Vagina (tissue), 2 donors: ENCODE measurements at regions not wholly inside any gene's neighbourhood (a gene's known extent, or its start where the extent isn't known, plus 50 kb on each side); places are given as distances from the start of the nearest gene placed in this dataset.
"Not testable (repeated sequence)": the region's sequence is repeated elsewhere in the genome, so short reads cannot be mapped to it uniquely, and the experiment has no call there.

Experiments used
- DNase-seq, 2 donors: peaks; one replicate each; pipeline ENCODE4 v3.0.0-alpha.2; 2017; ENCODE audit errors: extremely low spot score in 2 of 2
- H3K27ac ChIP-seq: fragments of 200-600 bp; sonication (generic); one replicate; pipeline ENCODE4 v1.5.1; 2019
- H3K27me3 ChIP-seq: fragments of 200-600 bp; sonication (generic); one replicate; pipeline ENCODE4 v1.5.1; 2019
- H3K36me3 ChIP-seq, 2 donors: fragments of 200-600 bp; sonication (generic); one replicate each; pipeline ENCODE4 v1.5.1; 2017 to 2019
- H3K4me1 ChIP-seq: fragments of 200-600 bp; sonication (generic); one replicate; pipeline ENCODE4 v1.5.1; 2019
- H3K4me3 ChIP-seq, 2 donors: fragments of 200-600 bp; sonication (generic); 1 replicate in 1 of 2; 2 replicates in 1 of 2; pipeline ENCODE4 v1.5.1; 2016 to 2019
- H3K9me3 ChIP-seq: fragments of 200-600 bp; sonication (generic); one replicate; pipeline ENCODE4 v1.5.1; 2019
- CTCF ChIP-seq, 3 experiments: fragments of 450-650 bp in 2 of 3; fragments of 200-600 bp in 1 of 3; sonication (generic) in 1 of 3; IDR thresholded peaks; one replicate each; pipeline ENCODE4 v1.5.1; 2017 to 2019; ENCODE audit warnings: antibody characterized with exemption in 3 of 3, mild to moderate bottlenecking in 2 of 3, moderate library complexity in 2 of 3
- POLR2A ChIP-seq, 2 donors: fragments of 450-650 bp; IDR thresholded peaks; one replicate each; pipeline ENCODE4 v1.6.1; 2017; ENCODE audit warnings: antibody characterized with exemption in 2 of 2, mild to moderate bottlenecking in 2 of 2, moderate library complexity in 2 of 2
- POLR2AphosphoS5 ChIP-seq, 2 donors: sonication (generic); formaldehyde crosslinking; IDR thresholded peaks; one replicate each; pipeline ENCODE4 v1.9.0; 2017; ENCODE audit warnings: antibody characterized with exemption in 2 of 2, mild to moderate bottlenecking in 2 of 2, low read depth in 1 of 2; ENCODE audit not compliant: insufficient read depth in 1 of 2
- intact Hi-C: fragments of 100-400 bp; cut with DNase I; formaldehyde crosslinking; loops from one replicate; pipeline ENCODE4 v1.15.1; 2023

GRCh38 chr3:163364717-163365116 is 1713.6 kb downstream of the SI start:
- no peaks in the 10 kb centered on the region for H3K36me3 ChIP-seq
- no peak overlapping the region for H3K27ac ChIP-seq
- no peak for TF ChIP-seq POLR2A (IDR thresholded peaks at IDR 0.05)
- no peak for TF ChIP-seq POLR2AphosphoS5 (IDR thresholded peaks at IDR 0.05; ENCODE audit: insufficient read depth in 1 of 2, low read depth in 1 of 2)
- no peak for TF ChIP-seq CTCF (IDR thresholded peaks at IDR 0.05)
- DNase-seq = no peak
- no peak overlapping the region for H3K4me3 ChIP-seq
- intact Hi-C loops = no loop called here
- no peaks in the 10 kb centered on the region for H3K9me3 ChIP-seq
- no peaks in the 10 kb centered on the region for H3K4me1 ChIP-seq
- H3K27me3 ChIP-seq = no peaks in the 10 kb centered on the region

GRCh38 chr3:163362151-163362550 is 1716.1 kb downstream of the SI start:
- Histone ChIP-seq H3K36me3 (no peaks in the 10 kb centered on the region), H3K9me3 (no peaks in the 10 kb centered on the region), H3K4me3 (no peak overlapping the region), H3K27me3 (no peaks in the 10 kb centered on the region), H3K4me1 (no peaks in the 10 kb centered on the region), H3K27ac (no peak overlapping the region)
- intact Hi-C loops = no loop called here
- TF ChIP-seq POLR2AphosphoS5 (IDR thresholded peaks at IDR 0.05; ENCODE audit: insufficient read depth in 1 of 2, low read depth in 1 of 2) = no peak
- no peak for TF ChIP-seq CTCF (IDR thresholded peaks at IDR 0.05)
- TF ChIP-seq POLR2A (IDR thresholded peaks at IDR 0.05) = no peak
- DNase-seq = no peak

GRCh38 chr3:163361357-163361878 is 1716.9 kb downstream of the SI start:
- H3K36me3 ChIP-seq, DNase-seq, intact Hi-C loops, H3K4me3 ChIP-seq, H3K27ac ChIP-seq, H3K27me3 ChIP-seq, H3K9me3 ChIP-seq, H3K4me1 ChIP-seq: not testable (repeated sequence)

GRCh38 chr3:163347944-163348343 is 1730.4 kb downstream of the SI start:
- no peak for DNase-seq
- H3K9me3 ChIP-seq = no peaks in the 10 kb centered on the region
- intact Hi-C loops = no loop called here

GRCh38 chr3:163335429-163335828 is 1742.9 kb downstream of the SI start:
- TF ChIP-seq POLR2AphosphoS5 (IDR thresholded peaks at IDR 0.05; ENCODE audit: insufficient read depth in 1 of 2, low read depth in 1 of 2) (no peak), POLR2A (IDR thresholded peaks at IDR 0.05) (no peak), CTCF (IDR thresholded peaks at IDR 0.05) (no peak)
- intact Hi-C loops = no loop called here
- H3K27ac ChIP-seq = no peak overlapping the region

More at GRCh38 chr3:163347944-163348343, 1730.4 kb downstream of the SI start:
- no peaks in the 10 kb centered on the region for H3K27me3 ChIP-seq
- H3K4me1 ChIP-seq = no peaks in the 10 kb centered on the region
- no peak for TF ChIP-seq CTCF (IDR thresholded peaks at IDR 0.05)
- no peak for TF ChIP-seq POLR2AphosphoS5 (IDR thresholded peaks at IDR 0.05; ENCODE audit: insufficient read depth in 1 of 2, low read depth in 1 of 2)
- no peak for TF ChIP-seq POLR2A (IDR thresholded peaks at IDR 0.05)
- no peak overlapping the region for H3K27ac ChIP-seq
- no peak overlapping the region for H3K4me3 ChIP-seq
- H3K36me3 ChIP-seq = no peaks in the 10 kb centered on the region

More at GRCh38 chr3:163335429-163335828, 1742.9 kb downstream of the SI start:
- Histone ChIP-seq H3K4me1 (no peaks in the 10 kb centered on the region), H3K4me3 (no peak overlapping the region), H3K36me3 (no peaks in the 10 kb centered on the region), H3K27me3 (no peaks in the 10 kb centered on the region), H3K9me3 (no peaks in the 10 kb centered on the region)
- no peak for DNase-seq
